A549 (cell line): ENCODE measurements at regions not wholly inside any gene's neighbourhood (a gene's known extent, or its start where the extent isn't known, plus 50 kb on each side); places are given as distances from the start of the nearest gene placed in this dataset.

Experiments used
- ATAC-seq, 2 experiments: fragments of 200-7000 bp in 1 of 2; fragments of >200 bp in 1 of 2; cut with Nextera tagmentation in 1 of 2; cut with Tn5 transposase in 1 of 2; 3 replicates each; pipeline versions ENCODE4 v1.8.0 to v1.9.1; 2018 to 2020; ENCODE audit warnings: mild to moderate bottlenecking in 1 of 2, moderate library complexity in 1 of 2
- CTCF ChIA-PET: fragments of 300-600 bp; sonication (Branson Sonifier 250); formaldehyde crosslinking; extraction: SDS; loops from one replicate; lab custom pipeline; 2021; ENCODE audit warnings: antibody characterized with exemption, inconsistent platforms; lab: Yijun Ruan, JAX
- POLR2A ChIA-PET: fragments of 350-600 bp; formaldehyde crosslinking; extraction: SDS; loops from one replicate; lab custom pipeline; 2021; ENCODE audit warnings: antibody characterized with exemption, inconsistent platforms; lab: Yijun Ruan, JAX
- DNase-seq, 2 experiments: peaks; one replicate each; pipeline versions ENCODE4 v3.0.0 to v3.0.0-alpha.2; 2011 to 2016; ENCODE audit warnings: low read depth in 1 of 2, low spot score in 1 of 2
- FAIRE-seq: peaks from 2 replicates; lab custom pipeline; 2011; peaks lifted over from hg19 to GRCh38; lab: Jason Lieb, UNC
- H3K27ac ChIP-seq, 2 experiments: fragments of >200 bp; sonication (Bioruptor Twin); formaldehyde crosslinking; 3 replicates each; pipeline ENCODE4 v1.5.1; 2016 to 2017
- H3K4me1 ChIP-seq: fragments of >200 bp; sonication (Bioruptor Twin); formaldehyde crosslinking; 3 replicates; pipeline ENCODE4 v1.6.1; 2016
- H3K4me2 ChIP-seq: fragments of >200 bp; sonication (Bioruptor Twin); formaldehyde crosslinking; 3 replicates; pipeline ENCODE4 v1.6.1; 2016
- H3K4me3 ChIP-seq: fragments of >200 bp; sonication (Bioruptor Twin); formaldehyde crosslinking; 3 replicates; pipeline ENCODE4 v1.5.1; 2016
- H3K9me3 ChIP-seq: fragments of >200 bp; sonication (Bioruptor Twin); formaldehyde crosslinking; 3 replicates; pipeline ENCODE4 v1.6.1; 2016
- CHD4 ChIP-seq: fragments of 200-600 bp; sonication (generic); IDR thresholded peaks from 2 replicates; pipeline ENCODE4 v1.6.1; 2016; ENCODE audit warnings: antibody characterized with exemption, mild to moderate bottlenecking, borderline replicate concordance
- EHF ChIP-seq: fragments of 250-450 bp; sonication (Bioruptor Pico); IDR thresholded peaks from 2 replicates; pipeline ENCODE4 v1.5.0; 2020; ENCODE audit warnings: mild to moderate bottlenecking
- EHMT2 ChIP-seq: fragments of 200-600 bp; sonication (generic); IDR thresholded peaks from 2 replicates; pipeline ENCODE4 v1.6.1; 2016; ENCODE audit warnings: antibody characterized with exemption, low read depth, mild to moderate bottlenecking, moderate library complexity
- EP300 ChIP-seq, 2 experiments: fragments of >200 bp; sonication (Bioruptor Twin); formaldehyde crosslinking; IDR thresholded peaks; 2 replicates in 1 of 2; 3 replicates in 1 of 2; pipeline ENCODE4 v1.6.1; 2016 to 2017
- FOSB ChIP-seq: fragments of 250-450 bp; sonication (Bioruptor Pico); IDR thresholded peaks from 2 replicates; pipeline ENCODE4 v1.5.0; 2020; ENCODE audit warnings: mild to moderate bottlenecking, moderate library complexity
- GATA3 ChIP-seq: IDR thresholded peaks from 2 replicates; pipeline ENCODE4 v1.6.1; 2012; ENCODE audit warnings: borderline replicate concordance
- HDAC2 ChIP-seq: fragments of 200-600 bp; sonication (generic); IDR thresholded peaks from 2 replicates; pipeline ENCODE4 v1.6.1; 2016
- HEYL ChIP-seq: fragments of 250-450 bp; sonication (Bioruptor Pico); IDR thresholded peaks from 2 replicates; pipeline ENCODE4 v1.8.0; 2021; ENCODE audit warnings: mild to moderate bottlenecking, moderate library complexity
- HOXB13 ChIP-seq: fragments of 250-450 bp; sonication (Bioruptor Pico); IDR thresholded peaks from 2 replicates; pipeline ENCODE4 v1.5.0; 2020; ENCODE audit warnings: low read depth, mild to moderate bottlenecking, moderate library complexity
- HOXB5 ChIP-seq: fragments of 250-450 bp; sonication (Bioruptor Pico); IDR thresholded peaks from 2 replicates; pipeline ENCODE4 v1.5.0; 2020; ENCODE audit warnings: mild to moderate bottlenecking, moderate library complexity
- KDM1A ChIP-seq: fragments of 200-600 bp; sonication (generic); IDR thresholded peaks from 2 replicates; pipeline ENCODE4 v1.6.1; 2016; ENCODE audit warnings: low read depth, mild to moderate bottlenecking
- POLR2A ChIP-seq: IDR thresholded peaks from 2 replicates; pipeline ENCODE4 v1.6.1; 2012; ENCODE audit warnings: mild to moderate bottlenecking, low read length
- POLR2AphosphoS2 ChIP-seq: conservative IDR thresholded peaks from 2 replicates; pipeline ENCODE4 v1.6.1; 2012; ENCODE audit warnings: low read length, improper control_type of control experiment, inconsistent platforms
- RAD21 ChIP-seq, 2 experiments: fragments of >200 bp in 1 of 2; sonication (Bioruptor Twin) in 1 of 2; formaldehyde crosslinking in 1 of 2; IDR thresholded peaks in 1 of 2; conservative IDR thresholded peaks in 1 of 2; 2 replicates in 1 of 2; 3 replicates in 1 of 2; pipeline ENCODE4 v1.6.1; 2012 to 2018; ENCODE audit warnings: inconsistent platforms in 1 of 2
- RCOR1 ChIP-seq: fragments of 150-350 bp; IDR thresholded peaks from 2 replicates; pipeline ENCODE4 v1.6.1; 2014; ENCODE audit warnings: antibody characterized with exemption, low read length, low read depth
- RNF2 ChIP-seq: fragments of 200-600 bp; sonication (generic); IDR thresholded peaks from 2 replicates; pipeline ENCODE4 v1.6.1; 2016; ENCODE audit warnings: low read depth, mild to moderate bottlenecking, antibody characterized with exemption, moderate library complexity, borderline replicate concordance
- ZC3H11A ChIP-seq: fragments of 450-650 bp; IDR thresholded peaks from 2 replicates; pipeline ENCODE4 v1.6.1; 2014; ENCODE audit warnings: antibody characterized with exemption, mild to moderate bottlenecking
- WGBS: methylation state at CpG from one replicate; pipeline ENCODE4 v1.1.6; 2017; ENCODE audit errors: missing lambda C conversion rate; 5-methylcytosine and 5-hydroxymethylcytosine counted together
- TF ChIP-seq, protein P1 (sequence below): fragments of >200 bp; sonication (Bioruptor Twin); formaldehyde crosslinking; IDR thresholded peaks from 3 replicates; pipeline ENCODE4 v1.5.1; 2016
- TF ChIP-seq, protein P2 (sequence below): fragments of 250-450 bp; sonication (Bioruptor Pico); IDR thresholded peaks from 2 replicates; pipeline ENCODE4 v1.5.0; 2021; ENCODE audit warnings: mild to moderate bottlenecking, moderate library complexity, borderline replicate concordance
- TF ChIP-seq, protein P3 (sequence below): fragments of 450-650 bp; IDR thresholded peaks from 2 replicates; pipeline ENCODE4 v1.6.1; 2014; ENCODE audit warnings: antibody characterized with exemption
- TF ChIP-seq, protein P4 (sequence below): IDR thresholded peaks from 2 replicates; pipeline ENCODE4 v1.6.1; 2012
- TF ChIP-seq, protein P5 (sequence below): IDR thresholded peaks from 2 replicates; pipeline ENCODE4 v1.6.1; 2012
- TF ChIP-seq, protein P6 (sequence below): fragments of 200-600 bp; sonication (generic); IDR thresholded peaks from 2 replicates; pipeline ENCODE4 v1.6.1; 2016; ENCODE audit warnings: antibody characterized with exemption, mild to moderate bottlenecking, moderate library complexity
- TF ChIP-seq, protein P7 (sequence below): fragments of 250-450 bp; sonication (Bioruptor Pico); IDR thresholded peaks from 2 replicates; pipeline ENCODE4 v1.5.0; 2020; ENCODE audit warnings: low read depth, mild to moderate bottlenecking, moderate library complexity

DNA sequence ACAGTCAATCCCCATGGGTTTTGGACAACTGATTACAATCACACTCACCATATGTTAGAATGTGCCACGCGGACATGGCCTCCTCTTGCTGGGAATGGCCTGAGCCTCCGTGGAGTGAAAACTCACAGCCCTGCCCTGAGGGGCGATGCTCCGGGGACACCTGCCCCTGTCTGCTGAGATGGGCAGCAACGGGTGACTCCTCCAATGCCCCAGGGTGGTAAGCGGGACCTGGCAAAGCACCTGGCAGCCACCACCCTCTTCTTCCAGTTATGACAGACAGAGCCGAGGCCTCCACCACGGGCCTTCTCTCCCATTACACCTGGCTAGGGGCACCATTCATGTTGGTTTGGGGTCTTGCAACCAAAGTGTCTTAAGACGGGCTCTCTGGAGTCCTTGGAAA, 94.9 kb upstream of the COL5A1 start (continued):
- TF ChIP-seq, protein P1, sequence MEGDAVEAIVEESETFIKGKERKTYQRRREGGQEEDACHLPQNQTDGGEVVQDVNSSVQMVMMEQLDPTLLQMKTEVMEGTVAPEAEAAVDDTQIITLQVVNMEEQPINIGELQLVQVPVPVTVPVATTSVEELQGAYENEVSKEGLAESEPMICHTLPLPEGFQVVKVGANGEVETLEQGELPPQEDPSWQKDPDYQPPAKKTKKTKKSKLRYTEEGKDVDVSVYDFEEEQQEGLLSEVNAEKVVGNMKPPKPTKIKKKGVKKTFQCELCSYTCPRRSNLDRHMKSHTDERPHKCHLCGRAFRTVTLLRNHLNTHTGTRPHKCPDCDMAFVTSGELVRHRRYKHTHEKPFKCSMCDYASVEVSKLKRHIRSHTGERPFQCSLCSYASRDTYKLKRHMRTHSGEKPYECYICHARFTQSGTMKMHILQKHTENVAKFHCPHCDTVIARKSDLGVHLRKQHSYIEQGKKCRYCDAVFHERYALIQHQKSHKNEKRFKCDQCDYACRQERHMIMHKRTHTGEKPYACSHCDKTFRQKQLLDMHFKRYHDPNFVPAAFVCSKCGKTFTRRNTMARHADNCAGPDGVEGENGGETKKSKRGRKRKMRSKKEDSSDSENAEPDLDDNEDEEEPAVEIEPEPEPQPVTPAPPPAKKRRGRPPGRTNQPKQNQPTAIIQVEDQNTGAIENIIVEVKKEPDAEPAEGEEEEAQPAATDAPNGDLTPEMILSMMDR: no peak
- TF ChIP-seq, protein P2, sequence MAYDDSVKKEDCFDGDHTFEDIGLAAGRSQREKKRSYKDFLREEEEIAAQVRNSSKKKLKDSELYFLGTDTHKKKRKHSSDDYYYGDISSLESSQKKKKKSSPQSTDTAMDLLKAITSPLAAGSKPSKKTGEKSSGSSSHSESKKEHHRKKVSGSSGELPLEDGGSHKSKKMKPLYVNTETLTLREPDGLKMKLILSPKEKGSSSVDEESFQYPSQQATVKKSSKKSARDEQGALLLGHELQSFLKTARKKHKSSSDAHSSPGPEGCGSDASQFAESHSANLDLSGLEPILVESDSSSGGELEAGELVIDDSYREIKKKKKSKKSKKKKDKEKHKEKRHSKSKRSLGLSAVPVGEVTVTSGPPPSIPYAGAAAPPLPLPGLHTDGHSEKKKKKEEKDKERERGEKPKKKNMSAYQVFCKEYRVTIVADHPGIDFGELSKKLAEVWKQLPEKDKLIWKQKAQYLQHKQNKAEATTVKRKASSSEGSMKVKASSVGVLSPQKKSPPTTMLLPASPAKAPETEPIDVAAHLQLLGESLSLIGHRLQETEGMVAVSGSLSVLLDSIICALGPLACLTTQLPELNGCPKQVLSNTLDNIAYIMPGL: no peak
- TF ChIP-seq, protein P3, sequence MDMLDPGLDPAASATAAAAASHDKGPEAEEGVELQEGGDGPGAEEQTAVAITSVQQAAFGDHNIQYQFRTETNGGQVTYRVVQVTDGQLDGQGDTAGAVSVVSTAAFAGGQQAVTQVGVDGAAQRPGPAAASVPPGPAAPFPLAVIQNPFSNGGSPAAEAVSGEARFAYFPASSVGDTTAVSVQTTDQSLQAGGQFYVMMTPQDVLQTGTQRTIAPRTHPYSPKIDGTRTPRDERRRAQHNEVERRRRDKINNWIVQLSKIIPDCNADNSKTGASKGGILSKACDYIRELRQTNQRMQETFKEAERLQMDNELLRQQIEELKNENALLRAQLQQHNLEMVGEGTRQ: no peak
- no peak for TF ChIP-seq RAD21 (conservative IDR thresholded peaks at IDR 0.05 in 1 of 2, IDR thresholded peaks at IDR 0.05 in 1 of 2)
- TF ChIP-seq RCOR1: no peak
- TF ChIP-seq HOXB5 (CRISPR knock-in tag): no peak
- TF ChIP-seq EHF: no peak
- TF ChIP-seq EP300 (IDR thresholded peaks at IDR 0.05): no peak
- no peak for TF ChIP-seq FOSB (CRISPR knock-in tag)
- TF ChIP-seq, protein P4, sequence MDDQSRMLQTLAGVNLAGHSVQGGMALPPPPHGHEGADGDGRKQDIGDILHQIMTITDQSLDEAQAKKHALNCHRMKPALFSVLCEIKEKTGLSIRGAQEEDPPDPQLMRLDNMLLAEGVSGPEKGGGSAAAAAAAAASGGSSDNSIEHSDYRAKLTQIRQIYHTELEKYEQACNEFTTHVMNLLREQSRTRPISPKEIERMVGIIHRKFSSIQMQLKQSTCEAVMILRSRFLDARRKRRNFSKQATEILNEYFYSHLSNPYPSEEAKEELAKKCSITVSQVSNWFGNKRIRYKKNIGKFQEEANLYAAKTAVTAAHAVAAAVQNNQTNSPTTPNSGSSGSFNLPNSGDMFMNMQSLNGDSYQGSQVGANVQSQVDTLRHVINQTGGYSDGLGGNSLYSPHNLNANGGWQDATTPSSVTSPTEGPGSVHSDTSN: no peak
- TF ChIP-seq POLR2AphosphoS2: no peak
- TF ChIP-seq, protein P5, sequence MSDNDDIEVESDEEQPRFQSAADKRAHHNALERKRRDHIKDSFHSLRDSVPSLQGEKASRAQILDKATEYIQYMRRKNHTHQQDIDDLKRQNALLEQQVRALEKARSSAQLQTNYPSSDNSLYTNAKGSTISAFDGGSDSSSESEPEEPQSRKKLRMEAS: no peak
- TF ChIP-seq EHMT2: no peak
- no peak for TF ChIP-seq GATA3

DNA sequence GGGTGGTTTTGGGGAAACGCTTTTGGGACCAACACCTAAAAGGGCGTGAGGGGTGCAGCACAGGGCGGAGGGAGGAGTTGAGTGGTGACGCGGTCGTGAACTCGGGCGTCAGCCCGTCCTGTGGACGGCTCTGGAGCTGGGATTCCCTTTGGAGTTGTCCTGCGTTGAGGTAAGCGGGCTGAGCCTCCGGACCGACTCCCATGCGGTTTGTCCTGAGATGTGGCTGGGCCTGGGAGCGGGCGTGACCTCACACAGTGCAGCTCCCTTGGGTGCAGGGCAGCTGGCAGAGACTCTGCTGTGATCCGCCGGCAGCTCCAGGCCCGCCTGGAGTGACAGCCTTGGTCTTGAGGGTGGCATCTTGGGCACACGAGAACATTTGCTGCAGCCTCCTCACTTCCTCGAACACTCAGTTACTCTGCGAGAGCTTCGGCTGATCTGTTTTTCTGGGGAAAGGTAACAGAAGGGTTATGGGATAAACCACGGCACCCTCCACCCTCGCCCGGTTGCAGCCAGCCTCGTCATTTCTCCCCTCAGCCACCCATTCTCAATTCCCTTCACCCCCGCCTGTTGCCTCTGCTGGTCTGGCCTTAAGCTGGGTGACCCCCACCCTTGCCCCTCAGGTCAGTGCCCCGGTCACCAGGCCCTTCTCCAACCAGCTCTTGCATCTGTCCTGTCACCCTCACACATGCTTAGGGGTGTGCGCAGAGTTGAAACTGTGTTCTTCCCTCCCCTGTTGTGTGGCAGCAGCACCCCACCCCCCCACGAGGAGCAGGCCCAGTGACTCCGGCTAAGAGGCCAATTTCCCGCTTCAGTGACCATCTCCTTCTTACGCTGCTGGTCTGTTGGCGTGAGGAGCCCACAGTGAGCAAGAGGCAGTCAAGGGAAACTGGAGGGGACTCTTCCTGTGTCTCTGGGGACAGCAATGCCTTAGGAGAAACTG, 94.2 kb upstream of the COL5A1 start:
- ChIA-PET CTCF (interaction anchor here (1.1 kb wide), 1 partner anchor 54 kb away, joined by 3 read pairs; no protein-coding TSS in a partner anchor), POLR2A (no interaction called here)
- no peak for ATAC-seq
- no peak overlapping the region for H3K4me3 ChIP-seq
- peaks cover 24% of the 10 kb centered on the region for H3K4me1 ChIP-seq
- H3K4me2 ChIP-seq: no peak overlapping the region
- peak overlapping the region in 1 of 2 experiments; percentile 22; a peak in 1 of 6 replicates for H3K27ac ChIP-seq
- WGBS: 89% methylated on average over 32 of the region's 36 CpGs
- no peak for DNase-seq
- FAIRE-seq: no peak
- H3K9me3 ChIP-seq: no peaks in the 10 kb centered on the region
- TF ChIP-seq EP300 (IDR thresholded peaks at IDR 0.05): no peak
- TF ChIP-seq HDAC2: no peak
- no peak for TF ChIP-seq HEYL (CRISPR knock-in tag)
- TF ChIP-seq EHF: no peak
- TF ChIP-seq HOXB13 (CRISPR knock-in tag): no peak
- TF ChIP-seq KDM1A: no peak
- no peak for TF ChIP-seq CHD4
- TF ChIP-seq POLR2A: no peak
- TF ChIP-seq, protein P3: no peak
- TF ChIP-seq RNF2: no peak
- TF ChIP-seq, protein P6, sequence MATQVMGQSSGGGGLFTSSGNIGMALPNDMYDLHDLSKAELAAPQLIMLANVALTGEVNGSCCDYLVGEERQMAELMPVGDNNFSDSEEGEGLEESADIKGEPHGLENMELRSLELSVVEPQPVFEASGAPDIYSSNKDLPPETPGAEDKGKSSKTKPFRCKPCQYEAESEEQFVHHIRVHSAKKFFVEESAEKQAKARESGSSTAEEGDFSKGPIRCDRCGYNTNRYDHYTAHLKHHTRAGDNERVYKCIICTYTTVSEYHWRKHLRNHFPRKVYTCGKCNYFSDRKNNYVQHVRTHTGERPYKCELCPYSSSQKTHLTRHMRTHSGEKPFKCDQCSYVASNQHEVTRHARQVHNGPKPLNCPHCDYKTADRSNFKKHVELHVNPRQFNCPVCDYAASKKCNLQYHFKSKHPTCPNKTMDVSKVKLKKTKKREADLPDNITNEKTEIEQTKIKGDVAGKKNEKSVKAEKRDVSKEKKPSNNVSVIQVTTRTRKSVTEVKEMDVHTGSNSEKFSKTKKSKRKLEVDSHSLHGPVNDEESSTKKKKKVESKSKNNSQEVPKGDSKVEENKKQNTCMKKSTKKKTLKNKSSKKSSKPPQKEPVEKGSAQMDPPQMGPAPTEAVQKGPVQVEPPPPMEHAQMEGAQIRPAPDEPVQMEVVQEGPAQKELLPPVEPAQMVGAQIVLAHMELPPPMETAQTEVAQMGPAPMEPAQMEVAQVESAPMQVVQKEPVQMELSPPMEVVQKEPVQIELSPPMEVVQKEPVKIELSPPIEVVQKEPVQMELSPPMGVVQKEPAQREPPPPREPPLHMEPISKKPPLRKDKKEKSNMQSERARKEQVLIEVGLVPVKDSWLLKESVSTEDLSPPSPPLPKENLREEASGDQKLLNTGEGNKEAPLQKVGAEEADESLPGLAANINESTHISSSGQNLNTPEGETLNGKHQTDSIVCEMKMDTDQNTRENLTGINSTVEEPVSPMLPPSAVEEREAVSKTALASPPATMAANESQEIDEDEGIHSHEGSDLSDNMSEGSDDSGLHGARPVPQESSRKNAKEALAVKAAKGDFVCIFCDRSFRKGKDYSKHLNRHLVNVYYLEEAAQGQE: no peak
- TF ChIP-seq, protein P7, sequence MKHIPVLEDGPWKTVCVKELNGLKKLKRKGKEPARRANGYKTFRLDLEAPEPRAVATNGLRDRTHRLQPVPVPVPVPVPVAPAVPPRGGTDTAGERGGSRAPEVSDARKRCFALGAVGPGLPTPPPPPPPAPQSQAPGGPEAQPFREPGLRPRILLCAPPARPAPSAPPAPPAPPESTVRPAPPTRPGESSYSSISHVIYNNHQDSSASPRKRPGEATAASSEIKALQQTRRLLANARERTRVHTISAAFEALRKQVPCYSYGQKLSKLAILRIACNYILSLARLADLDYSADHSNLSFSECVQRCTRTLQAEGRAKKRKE (CRISPR knock-in tag): no peak
- TF ChIP-seq ZC3H11A: no peak
- TF ChIP-seq, protein P4: no peak
